Stimulated activated CD8-positive, alpha-beta memory T cell treated with anti-CD3 and anti-CD28 coated beads, Interleukin-7, amount 100 ng/mL, for 48 hours (primary cell): ENCODE measurements at regions not wholly inside any gene's neighbourhood (a gene's known extent, or its start where the extent isn't known, plus 50 kb on each side); places are given as distances from the start of the nearest gene placed in this dataset.

Experiments
- DNase-seq, 2 donors: peaks; one replicate each; pipeline ENCODE4 v3.0.0-alpha.2; 2020; ENCODE audit warnings: low read depth in 1 of 2; ENCODE audit errors: extremely low read depth in 1 of 2

DNA sequence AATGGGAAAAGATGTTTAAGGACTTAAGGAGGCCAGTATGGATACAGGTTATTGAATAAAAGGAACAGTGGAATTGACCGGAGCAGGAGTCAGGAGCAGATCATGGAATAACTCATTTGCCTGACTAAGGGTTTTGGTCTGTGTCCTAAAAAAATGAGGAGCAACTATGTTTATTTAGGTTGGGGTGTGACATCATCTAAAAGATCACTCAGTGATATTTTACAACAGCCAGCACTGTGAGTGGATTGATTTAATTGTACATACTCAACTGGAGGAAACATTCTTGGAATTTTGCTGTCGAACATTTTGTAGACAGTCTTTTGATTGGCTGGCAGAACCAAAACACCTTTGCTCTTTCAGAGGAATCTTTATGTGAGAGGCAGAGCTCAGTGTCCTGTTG lies 348.6 kb upstream of the CDIN1 start:
- DNase-seq, result no peak

GRCh38 chr15:36232491-36232890 lies 346.9 kb upstream of the CDIN1 start:
- DNase-seq, result no peak

GRCh38 chr15:36234743-36235142 lies 344.7 kb upstream of the CDIN1 start:
- no peak for DNase-seq

DNA sequence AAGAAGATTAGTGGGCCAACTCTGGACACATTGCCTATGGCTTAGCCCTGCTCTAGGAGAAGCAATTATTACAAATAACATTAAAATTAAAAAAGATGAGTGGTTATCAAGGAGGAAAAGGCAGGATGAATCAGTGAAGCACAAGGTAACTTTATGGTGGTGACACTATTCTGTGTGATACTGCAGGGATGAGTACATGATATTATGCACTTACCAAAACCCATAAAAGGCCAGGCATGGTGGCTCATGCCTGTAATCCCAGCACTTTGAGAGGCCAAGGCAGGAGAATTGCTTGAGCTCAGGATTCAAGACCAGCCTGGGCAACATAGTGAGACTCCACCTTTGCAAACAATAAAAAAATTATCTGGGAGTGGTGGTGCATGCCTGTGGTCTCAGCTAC lies 344.3 kb upstream of the CDIN1 start:
- no peak for DNase-seq

DNA sequence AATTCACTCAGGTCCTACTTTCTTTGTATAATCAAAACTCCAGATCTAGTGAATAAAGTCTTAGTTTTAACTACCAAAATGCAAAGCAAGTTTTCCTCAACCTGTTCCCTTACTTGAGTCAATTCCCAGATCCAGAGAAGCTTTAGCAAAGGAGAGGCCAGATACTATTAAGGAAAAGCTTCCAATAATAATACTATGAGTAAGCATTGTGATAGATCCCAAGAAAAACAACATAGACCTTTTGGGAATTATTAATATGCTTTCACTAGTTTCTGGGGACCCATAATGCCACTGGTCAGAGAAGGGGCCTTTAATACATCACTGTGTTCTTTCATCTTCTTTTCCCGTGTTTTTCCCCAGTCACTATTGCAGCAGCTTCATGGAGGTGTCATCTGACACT lies 339.9 kb upstream of the CDIN1 start:
- no peak for DNase-seq

GRCh38 chr15:36251450-36251849 lies 328.0 kb upstream of the CDIN1 start:
- DNase-seq, result no peak

DNA sequence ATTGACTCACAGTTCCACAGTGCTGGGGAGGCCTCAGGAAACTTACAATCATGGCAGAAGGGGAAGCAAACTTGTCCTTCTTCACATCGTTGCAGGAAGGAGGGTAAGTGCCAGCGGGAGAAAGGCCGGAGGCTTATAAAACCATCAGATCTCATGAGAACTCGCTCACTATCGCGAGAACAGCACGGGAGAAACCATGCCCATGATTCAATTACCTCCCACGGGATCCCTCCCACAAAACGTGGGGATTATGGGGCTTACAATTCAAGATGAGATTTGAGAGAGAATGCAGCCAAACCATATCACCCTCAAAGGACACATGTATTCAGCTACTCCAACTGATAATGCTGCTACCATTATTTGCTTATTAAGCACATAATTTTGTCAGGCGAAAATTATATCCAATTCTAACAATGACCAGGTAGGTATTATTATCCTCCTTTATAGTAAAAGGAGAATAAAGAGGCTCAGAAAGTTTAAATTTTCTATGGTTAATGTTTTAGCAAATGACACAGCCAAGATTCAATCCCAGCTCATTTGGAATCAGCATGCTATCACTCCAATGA lies 327.2 kb upstream of the CDIN1 start:
- no peak for DNase-seq

DNA sequence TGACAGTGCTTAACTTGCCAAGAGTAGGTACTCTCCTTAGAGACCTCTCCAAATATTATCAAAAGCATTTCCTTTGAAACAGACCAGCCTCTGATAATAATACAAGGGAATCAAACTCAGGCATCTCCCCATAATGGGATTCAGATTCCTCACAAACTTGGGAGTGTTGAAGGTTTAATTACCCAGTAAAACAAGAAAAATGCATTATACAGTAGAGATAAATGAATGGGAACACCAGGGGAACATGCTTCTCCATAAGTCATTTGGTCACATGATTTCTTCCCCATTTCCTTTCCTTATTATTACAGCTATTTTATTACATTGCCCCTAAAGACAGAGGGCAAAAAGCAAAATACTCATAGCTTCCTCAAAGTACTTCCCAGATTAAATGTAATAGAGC lies 325.0 kb upstream of the CDIN1 start:
- DNase-seq, result no peak

DNA sequence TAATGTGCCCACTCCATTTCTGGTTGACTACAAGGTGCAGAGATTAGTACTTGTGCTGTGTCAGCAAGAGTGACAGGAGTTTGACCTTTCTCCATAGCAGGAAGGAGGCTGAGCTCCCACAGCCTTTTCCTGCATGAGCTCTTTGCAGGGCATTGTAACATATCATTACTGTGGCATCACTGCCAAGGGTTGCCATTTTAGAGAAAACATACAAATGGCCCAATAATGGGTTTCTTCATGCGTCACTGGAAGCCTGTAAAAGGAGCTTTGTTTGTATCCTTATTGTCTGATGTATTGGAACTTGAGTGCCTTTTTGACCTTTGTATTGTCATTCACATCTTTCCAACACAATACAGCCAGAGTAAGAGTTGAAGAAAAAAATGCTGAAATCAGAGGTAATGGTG lies 323.0 kb upstream of the CDIN1 start:
- DNase-seq, result no peak

DNA sequence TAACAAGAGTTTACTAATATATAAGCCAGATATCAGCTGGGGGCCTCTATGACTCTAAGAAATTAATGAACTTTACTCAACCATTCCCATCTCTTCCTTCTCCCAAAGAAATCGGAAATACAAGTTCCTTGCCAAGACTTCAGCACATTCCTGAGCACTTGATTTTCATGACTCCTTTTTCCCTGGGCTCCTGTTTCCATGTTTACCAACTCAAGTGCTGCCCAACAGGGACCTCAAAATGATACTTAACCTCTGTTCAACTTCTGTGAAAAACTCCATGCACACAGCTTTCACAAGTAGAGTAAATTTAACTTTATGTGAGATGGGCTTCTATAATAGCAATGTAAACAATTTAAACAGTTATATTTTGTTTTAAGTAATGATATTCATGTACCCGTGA lies 315.8 kb upstream of the CDIN1 start:
- no peak for DNase-seq

DNA sequence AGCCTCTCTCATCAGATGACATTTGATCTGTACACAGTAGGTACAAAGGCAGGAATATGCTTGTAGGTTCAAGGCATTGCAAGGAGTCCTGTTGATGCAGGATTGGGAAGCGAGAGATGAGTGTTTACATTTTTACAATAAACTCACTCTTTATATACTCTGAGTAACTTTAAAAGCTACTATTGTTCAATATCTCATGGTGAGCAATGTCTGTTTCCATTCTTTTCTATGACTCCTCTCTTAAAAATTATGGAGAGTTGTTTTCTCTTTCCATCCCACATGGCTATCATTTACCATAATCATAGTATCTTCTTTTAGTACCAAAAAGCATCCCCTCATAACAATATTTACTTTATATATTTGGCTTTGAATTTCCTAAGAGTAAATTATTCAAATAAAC lies 314.0 kb upstream of the CDIN1 start:
- DNase-seq, result no peak

DNA sequence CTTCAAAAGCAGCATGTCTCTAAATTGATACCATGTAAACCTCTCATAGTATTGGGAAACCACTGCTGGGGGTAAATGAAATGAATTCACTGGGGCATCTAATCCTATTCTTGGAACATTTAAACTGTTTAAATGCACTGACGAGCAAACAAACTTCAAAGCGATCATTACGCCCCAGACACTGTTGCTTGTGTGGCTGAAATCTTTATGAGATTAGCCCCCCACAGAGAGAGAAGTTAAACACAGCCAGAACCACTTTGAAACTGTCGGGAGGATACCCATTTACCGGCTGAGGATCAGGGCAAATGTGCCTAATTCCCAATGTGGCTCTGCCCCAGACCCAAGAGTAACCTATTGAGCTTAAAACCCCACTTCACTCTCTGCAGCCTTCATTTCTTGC lies 308.4 kb upstream of the CDIN1 start:
- no peak for DNase-seq

- DNase-seq, result no peak
Observed at GRCh38 chr15:36275656-36276055, 303.8 kb upstream of the CDIN1 start.

GRCh38 chr15:36278219-36278618 lies 301.2 kb upstream of the CDIN1 start:
- no peak for DNase-seq

GRCh38 chr15:36282821-36283220 lies 296.6 kb upstream of the CDIN1 start:
- DNase-seq, result no peak

DNA sequence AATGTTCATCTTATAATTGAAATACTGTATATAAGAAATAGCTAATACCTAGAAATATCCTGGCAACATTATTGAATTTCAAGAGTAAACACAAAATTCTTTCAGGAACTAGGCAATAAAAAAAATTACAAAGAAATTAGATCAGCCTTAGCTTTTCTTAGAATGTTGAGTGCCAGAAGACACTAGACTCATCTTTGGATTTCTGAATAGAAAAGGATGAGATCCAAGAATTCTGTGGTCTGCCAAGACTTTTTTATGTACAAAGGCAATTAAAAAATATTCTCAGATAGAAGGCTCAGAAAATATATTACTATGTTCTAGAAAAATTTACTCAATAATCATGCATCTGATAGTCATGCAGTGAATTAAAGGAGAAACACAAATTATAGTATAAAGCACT lies 294.5 kb upstream of the CDIN1 start:
- DNase-seq, result no peak

- no peak for DNase-seq
Observed at GRCh38 chr15:36291501-36291900, 287.9 kb upstream of the CDIN1 start.

GRCh38 chr15:36294359-36294758 lies 285.1 kb upstream of the CDIN1 start:
- no peak for DNase-seq

- DNase-seq, result no peak
Observed at GRCh38 chr15:36301947-36302346, 277.5 kb upstream of the CDIN1 start.

DNA sequence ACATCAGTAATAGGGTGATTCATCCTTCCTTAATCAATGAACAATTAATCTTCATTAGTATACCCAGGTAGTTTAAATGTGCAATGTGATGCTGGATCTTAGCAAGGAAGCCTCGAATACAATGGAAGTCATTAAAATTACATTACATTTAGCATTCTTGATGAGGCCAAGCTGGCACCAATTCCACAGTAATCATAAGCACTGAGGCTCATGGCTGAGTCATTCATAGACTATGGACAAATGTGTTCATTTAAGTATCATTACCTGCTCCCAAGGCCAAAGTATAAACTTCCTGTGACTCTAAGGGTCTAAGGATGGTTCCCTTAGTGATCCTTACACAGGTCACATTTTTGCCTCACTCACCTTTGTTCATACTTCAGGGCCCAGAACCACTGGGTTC lies 266.4 kb upstream of the CDIN1 start:
- no peak for DNase-seq

DNA sequence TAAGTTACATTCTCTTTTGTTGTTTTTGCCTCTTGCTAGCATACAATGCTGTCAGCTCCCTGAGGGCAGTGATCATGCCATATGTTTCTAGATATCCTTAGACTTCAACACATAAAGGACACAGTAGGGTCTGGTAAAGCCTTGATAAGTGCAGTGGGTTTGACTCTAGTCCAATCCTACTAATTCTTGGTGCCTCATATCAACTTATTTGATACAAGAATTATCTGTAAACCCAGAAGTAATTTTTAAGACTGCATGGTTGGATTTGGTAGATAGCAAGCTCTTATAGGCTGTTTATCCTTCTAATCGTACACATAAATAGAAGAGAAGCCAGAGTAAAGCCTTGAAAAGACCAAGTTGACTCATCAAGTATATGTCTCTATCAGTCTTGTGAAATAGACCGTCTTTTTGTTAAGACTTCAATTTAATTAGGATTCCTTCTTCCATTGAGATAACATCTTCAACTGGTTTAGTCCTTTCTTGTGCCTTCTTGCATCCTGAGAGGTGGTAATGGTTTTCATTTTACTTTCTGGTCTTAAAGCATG lies 265.6 kb upstream of the CDIN1 start:
- no peak for DNase-seq

- no peak for DNase-seq
Observed at GRCh38 chr15:36315649-36316048, 263.8 kb upstream of the CDIN1 start.

DNA sequence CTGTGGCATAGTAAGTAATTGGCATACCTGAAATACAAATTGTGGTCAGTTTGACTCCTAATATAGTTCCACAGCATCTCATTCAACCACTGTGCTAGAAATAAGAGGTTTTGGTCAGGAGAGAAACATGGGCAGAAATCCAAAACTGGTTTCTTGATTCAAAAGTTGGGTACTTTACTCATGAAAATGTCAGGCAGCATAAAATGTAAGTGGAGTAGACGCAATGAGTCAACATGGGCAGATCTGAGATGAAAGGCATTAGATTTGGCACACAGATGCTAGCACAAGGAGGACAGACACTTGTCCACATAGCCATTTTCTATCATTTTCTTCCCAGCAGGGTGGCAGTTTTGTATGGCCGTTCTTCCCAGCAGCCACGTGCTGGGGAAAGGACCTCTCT lies 255.8 kb upstream of the CDIN1 start:
- DNase-seq, result no peak
